Thoracic aorta (tissue), 2 donors: ENCODE measurements at regions not wholly inside any gene's neighbourhood (a gene's known extent, or its start where the extent isn't known, plus 50 kb on each side); places are given as distances from the start of the nearest gene placed in this dataset.
"Not testable (repeated sequence)": the region's sequence is repeated elsewhere in the genome, so short reads cannot be mapped to it uniquely, and the experiment has no call there.

Experiments
- ATAC-seq: fragments of 150-250 bp; one replicate; pipeline ENCODE4 v1.8.0; 2017; ENCODE audit warnings: low read depth; ENCODE audit not compliant: insufficient number of reproducible peaks, low FRiP score
- DNase-seq: peaks from one replicate; pipeline ENCODE4 v3.0.0-alpha.2; 2020; ENCODE audit warnings: low spot score
- H3K27ac ChIP-seq, 2 donors: fragments of 200-600 bp; sonication (generic); 1 replicate in 1 of 2; 2 replicates in 1 of 2; pipeline ENCODE4 v1.5.1; 2016; ENCODE audit warnings: mild to moderate bottlenecking in 2 of 2, moderate library complexity in 2 of 2
- H3K27me3 ChIP-seq: fragments of 200-600 bp; sonication (generic); replicated peaks from 2 replicates; pipeline ENCODE4 v1.6.0; 2016; ENCODE audit warnings: mild to moderate bottlenecking; ENCODE audit not compliant: insufficient read depth
- H3K36me3 ChIP-seq: fragments of 200-600 bp; sonication (generic); one replicate; pipeline ENCODE4 v1.5.1; 2016
- H3K4me1 ChIP-seq, 2 donors: fragments of 200-600 bp; sonication (generic); 1 replicate in 1 of 2; 2 replicates in 1 of 2; pipeline versions ENCODE4 v1.5.1 to v1.6.0; 2016; ENCODE audit warnings: low read depth in 2 of 2, mild to moderate bottlenecking in 1 of 2; ENCODE audit not compliant: control insufficient read depth in 1 of 2
- H3K4me3 ChIP-seq: fragments of 200-600 bp; sonication (generic); 2 replicates; pipeline ENCODE4 v1.5.1; 2016; ENCODE audit warnings: mild to moderate bottlenecking
- H3K9me3 ChIP-seq: fragments of 200-600 bp; sonication (generic); 2 replicates; pipeline ENCODE4 v1.5.1; 2016
- TF ChIP-seq, protein P1 (sequence below): fragments of 200-600 bp; sonication (generic); IDR thresholded peaks from one replicate; pipeline ENCODE4 v1.5.1; 2019; ENCODE audit warnings: antibody characterized with exemption

DNA sequence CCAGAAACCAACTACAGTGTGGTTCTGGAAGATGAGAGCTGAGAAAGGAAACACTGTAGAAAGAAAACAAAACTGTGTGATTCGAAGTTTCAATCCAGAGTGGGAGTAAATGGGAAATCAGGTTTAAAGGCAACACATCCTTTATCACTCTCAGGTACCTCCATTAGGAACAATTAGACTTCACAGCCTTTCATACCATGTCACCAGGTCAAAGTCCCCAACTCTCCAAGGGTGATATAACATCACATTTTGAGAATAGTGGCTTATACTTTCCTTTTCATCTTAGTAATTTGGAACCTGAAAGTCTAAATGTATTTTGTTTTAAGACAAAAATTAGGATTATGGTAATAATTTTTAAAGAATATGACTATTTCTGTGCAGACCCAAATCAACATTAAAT, 194.9 kb upstream of the WWC1 start:
- no peak overlapping the region for H3K4me3 ChIP-seq
- H3K27ac ChIP-seq, result no peak overlapping the region
- H3K36me3 ChIP-seq, result no peaks in the 10 kb centered on the region
- H3K9me3 ChIP-seq, result no peaks in the 10 kb centered on the region
- peaks cover 9 to 10% of the 10 kb centered on the region in 2 donors for H3K4me1 ChIP-seq
- TF ChIP-seq, protein P1, sequence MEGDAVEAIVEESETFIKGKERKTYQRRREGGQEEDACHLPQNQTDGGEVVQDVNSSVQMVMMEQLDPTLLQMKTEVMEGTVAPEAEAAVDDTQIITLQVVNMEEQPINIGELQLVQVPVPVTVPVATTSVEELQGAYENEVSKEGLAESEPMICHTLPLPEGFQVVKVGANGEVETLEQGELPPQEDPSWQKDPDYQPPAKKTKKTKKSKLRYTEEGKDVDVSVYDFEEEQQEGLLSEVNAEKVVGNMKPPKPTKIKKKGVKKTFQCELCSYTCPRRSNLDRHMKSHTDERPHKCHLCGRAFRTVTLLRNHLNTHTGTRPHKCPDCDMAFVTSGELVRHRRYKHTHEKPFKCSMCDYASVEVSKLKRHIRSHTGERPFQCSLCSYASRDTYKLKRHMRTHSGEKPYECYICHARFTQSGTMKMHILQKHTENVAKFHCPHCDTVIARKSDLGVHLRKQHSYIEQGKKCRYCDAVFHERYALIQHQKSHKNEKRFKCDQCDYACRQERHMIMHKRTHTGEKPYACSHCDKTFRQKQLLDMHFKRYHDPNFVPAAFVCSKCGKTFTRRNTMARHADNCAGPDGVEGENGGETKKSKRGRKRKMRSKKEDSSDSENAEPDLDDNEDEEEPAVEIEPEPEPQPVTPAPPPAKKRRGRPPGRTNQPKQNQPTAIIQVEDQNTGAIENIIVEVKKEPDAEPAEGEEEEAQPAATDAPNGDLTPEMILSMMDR, result no peak
- no peak for DNase-seq
- no peaks in the 10 kb centered on the region for H3K27me3 ChIP-seq
- ATAC-seq, result no peak

- H3K27ac ChIP-seq, result no peak overlapping the region
- DNase-seq (no peak), ATAC-seq (no peak)
- no peak overlapping the region for H3K4me3 ChIP-seq
- TF ChIP-seq, protein P1, result no peak
- no peaks in the 10 kb centered on the region for H3K9me3 ChIP-seq
- no peaks in the 10 kb centered on the region for H3K36me3 ChIP-seq
- no peaks in the 10 kb centered on the region for H3K27me3 ChIP-seq
- peaks cover 5 to 8% of the 10 kb centered on the region in 2 donors for H3K4me1 ChIP-seq
Measured at GRCh38 chr5:168097876-168098653, 193.4 kb upstream of the WWC1 start.

DNA sequence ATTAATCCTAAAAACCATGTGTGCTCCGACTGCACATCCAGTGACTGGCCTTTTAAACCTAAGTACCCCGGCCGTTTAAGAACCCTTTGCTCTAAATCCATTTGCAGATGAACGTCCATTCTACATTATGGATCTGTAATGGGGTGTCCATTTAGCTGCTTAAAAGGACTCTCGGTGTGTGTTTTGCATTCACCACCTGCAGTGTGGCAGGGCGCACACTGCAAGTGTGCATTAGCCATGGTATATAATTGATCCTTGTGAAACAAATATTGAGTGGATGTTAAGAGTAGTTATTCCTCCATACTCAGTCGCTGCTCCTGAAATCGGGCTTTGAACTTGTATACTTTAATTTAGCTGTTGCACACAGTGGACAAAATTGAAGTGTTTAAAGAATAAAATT, 190.1 kb upstream of the WWC1 start:
- TF ChIP-seq, protein P1, result no peak
- H3K4me3 ChIP-seq, result no peak overlapping the region
- H3K9me3 ChIP-seq, result no peaks in the 10 kb centered on the region
- ATAC-seq (no peak), DNase-seq (no peak)
- H3K36me3 ChIP-seq, result no peaks in the 10 kb centered on the region
- no peak overlapping the region for H3K27ac ChIP-seq
- no peaks in the 10 kb centered on the region for H3K4me1 ChIP-seq
- no peaks in the 10 kb centered on the region for H3K27me3 ChIP-seq

DNA sequence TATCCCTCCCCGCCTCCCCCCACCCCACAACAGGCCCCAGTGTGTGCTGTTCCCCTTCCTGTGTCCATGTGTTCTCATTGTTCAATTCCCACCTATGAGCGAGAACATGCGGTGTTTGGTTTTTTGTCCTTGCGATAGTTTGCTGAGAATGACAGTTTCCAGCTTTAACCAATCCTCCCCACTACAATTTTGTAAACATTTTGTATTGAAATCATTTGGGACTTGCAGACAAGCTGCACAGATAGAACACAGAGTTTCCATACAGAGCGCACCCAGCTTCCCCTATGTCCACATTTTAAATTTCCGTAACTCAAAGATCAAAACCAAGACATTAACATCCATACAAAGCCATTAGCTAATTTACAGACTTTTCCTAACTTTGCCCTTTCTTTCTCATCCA, 188.4 kb upstream of the WWC1 start:
- ATAC-seq, H3K4me1 ChIP-seq: not testable (repeated sequence)

GRCh38 chr5:168104350-168104749, 187.1 kb upstream of the WWC1 start:
- Histone ChIP-seq H3K4me3 (no peak overlapping the region), H3K27ac (no peak overlapping the region), H3K9me3 (no peaks in the 10 kb centered on the region), H3K4me1 (no peaks in the 10 kb centered on the region), H3K36me3 (no peaks in the 10 kb centered on the region), H3K27me3 (no peaks in the 10 kb centered on the region)
- TF ChIP-seq, protein P1, result no peak
- DNase-seq (no peak), ATAC-seq (no peak)

More for the DNA sequence above, 188.4 kb upstream of the WWC1 start:
- H3K36me3 ChIP-seq, H3K27me3 ChIP-seq, H3K27ac ChIP-seq, H3K4me3 ChIP-seq, H3K9me3 ChIP-seq, DNase-seq: not testable (repeated sequence)
